LNCaP clone FGC (cell line): ENCODE measurements at regions not wholly inside any gene's neighbourhood (a gene's known extent, or its start where the extent isn't known, plus 50 kb on each side); places are given as distances from the start of the nearest gene placed in this dataset.
A peak's percentile ranks its signal among the peaks of the same experiment; 100 is the strongest.

Experiments
- DNase-seq: peaks from one replicate; pipeline ENCODE4 v3.0.0-alpha.2; 2011; ENCODE audit warnings: low read depth
- H3K4me3 ChIP-seq: 2 replicates; pipeline ENCODE4 v1.5.1; 2011; ENCODE audit warnings: mild to moderate bottlenecking, low read depth, low read length, control low read depth
- CTCF ChIP-seq: IDR thresholded peaks from 2 replicates; pipeline ENCODE4 v1.5.1; 2012; ENCODE audit warnings: mild to moderate bottlenecking; ENCODE audit not compliant: control insufficient read depth, insufficient read depth; ENCODE audit errors: extremely low read depth

- H3K4me3 ChIP-seq = no peak overlapping the region
- DNase-seq = no peak
- no peak for TF ChIP-seq CTCF
Observed at GRCh38 chr1:59007429-59007819, 223.6 kb upstream of the JUN start.

GRCh38 chr1:59007820-59008598 is 224.2 kb upstream of the JUN start:
- DNase-seq = no peak
- no peak for TF ChIP-seq CTCF
- no peak overlapping the region for H3K4me3 ChIP-seq

GRCh38 chr1:59008599-59009347 is 224.9 kb upstream of the JUN start:
- no peak overlapping the region for H3K4me3 ChIP-seq
- no peak for TF ChIP-seq CTCF
- no peak for DNase-seq

GRCh38 chr1:59011663-59012062 is 227.8 kb upstream of the JUN start:
- no peak for DNase-seq
- no peak overlapping the region for H3K4me3 ChIP-seq
- no peak for TF ChIP-seq CTCF

GRCh38 chr1:59012378-59012777 is 228.5 kb upstream of the JUN start:
- H3K4me3 ChIP-seq = no peak overlapping the region
- no peak for TF ChIP-seq CTCF
- DNase-seq = no peak

- no peak overlapping the region for H3K4me3 ChIP-seq
- no peak for TF ChIP-seq CTCF
- DNase-seq = peak; percentile 3
Observed at GRCh38 chr1:59013276-59013927, 229.6 kb upstream of the JUN start.
